Activated naive CD8-positive, alpha-beta T cell (primary cell): ENCODE measurements at regions not wholly inside any gene's neighbourhood (a gene's known extent, or its start where the extent isn't known, plus 50 kb on each side); places are given as distances from the start of the nearest gene placed in this dataset.

Experiments
- H3K27ac Mint-ChIP-seq: one replicate; pipeline ENCODE4 v1.8.0; 2021; ENCODE audit warnings: mixed read lengths
- H3K27me3 Mint-ChIP-seq: one replicate; pipeline ENCODE4 v1.8.0; 2021; ENCODE audit warnings: mixed read lengths
- H3K36me3 Mint-ChIP-seq: one replicate; pipeline ENCODE4 v1.8.0; 2021; ENCODE audit warnings: mixed read lengths
- H3K4me1 Mint-ChIP-seq: one replicate; pipeline ENCODE4 v1.8.0; 2021; ENCODE audit warnings: low read depth, mixed read lengths
- H3K4me3 Mint-ChIP-seq: one replicate; pipeline ENCODE4 v1.8.0; 2021; ENCODE audit warnings: mild to moderate bottlenecking, mixed read lengths
- H3K9me3 Mint-ChIP-seq: one replicate; pipeline ENCODE4 v1.8.0; 2021; ENCODE audit warnings: low read depth, mixed read lengths

DNA sequence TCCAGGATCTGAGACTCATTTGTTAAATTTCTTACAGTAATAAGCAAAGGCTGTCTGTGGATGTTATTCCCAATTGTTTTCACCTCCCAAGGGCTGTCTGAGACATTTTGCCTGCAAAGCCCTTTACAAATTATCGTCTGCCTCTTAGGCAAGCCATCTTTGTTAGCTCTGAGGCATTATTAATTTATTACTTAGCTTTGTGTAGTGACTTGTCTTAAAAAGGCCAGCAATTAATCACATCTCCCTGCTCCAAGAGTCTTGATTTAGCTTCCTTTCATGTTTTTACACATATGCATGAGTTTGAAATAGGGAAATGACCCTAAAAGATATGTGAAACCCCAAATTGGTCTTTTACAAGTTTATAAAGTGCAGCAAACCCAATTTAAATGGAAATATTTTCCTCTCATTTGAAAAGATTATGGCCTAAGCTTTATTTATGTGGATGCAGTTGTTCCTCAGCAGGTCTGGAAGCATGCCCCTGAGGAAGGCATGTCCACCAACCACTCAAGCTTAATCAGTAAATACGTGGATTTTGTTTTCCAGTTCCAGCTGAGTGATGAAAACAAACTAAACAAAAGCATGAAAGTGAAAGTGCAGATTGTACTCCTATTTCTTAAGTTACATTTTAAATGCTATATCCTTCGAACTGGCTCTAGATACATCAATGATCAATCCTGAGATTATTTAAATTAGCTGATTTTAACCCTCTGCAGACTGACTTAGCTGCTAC lies 173.6 kb upstream of the LNX1 start:
- no peak overlapping the region for H3K4me3 Mint-ChIP-seq
- no peaks in the 10 kb centered on the region for H3K27me3 Mint-ChIP-seq
- no peaks in the 10 kb centered on the region for H3K9me3 Mint-ChIP-seq
- H3K36me3 Mint-ChIP-seq = no peaks in the 10 kb centered on the region
- no peak overlapping the region for H3K27ac Mint-ChIP-seq
- H3K4me1 Mint-ChIP-seq = no peaks in the 10 kb centered on the region

GRCh38 chr4:53763813-53764597 lies 172.7 kb upstream of the LNX1 start:
- H3K36me3 Mint-ChIP-seq = no peaks in the 10 kb centered on the region
- H3K9me3 Mint-ChIP-seq = no peaks in the 10 kb centered on the region
- no peaks in the 10 kb centered on the region for H3K27me3 Mint-ChIP-seq
- no peak overlapping the region for H3K4me3 Mint-ChIP-seq
- no peak overlapping the region for H3K27ac Mint-ChIP-seq
- H3K4me1 Mint-ChIP-seq = no peaks in the 10 kb centered on the region

GRCh38 chr4:53755656-53756055 lies 164.4 kb upstream of the LNX1 start:
- Mint-ChIP-seq H3K4me3 (no peak overlapping the region), H3K4me1 (no peaks in the 10 kb centered on the region), H3K36me3 (no peaks in the 10 kb centered on the region), H3K27ac (no peak overlapping the region), H3K27me3 (peaks cover 12% of the 10 kb centered on the region), H3K9me3 (peaks cover 8% of the 10 kb centered on the region)

- Mint-ChIP-seq H3K4me1 (no peaks in the 10 kb centered on the region), H3K4me3 (no peak overlapping the region), H3K27ac (no peak overlapping the region), H3K36me3 (no peaks in the 10 kb centered on the region), H3K27me3 (peaks cover 11% of the 10 kb centered on the region), H3K9me3 (peaks cover 8% of the 10 kb centered on the region)
Measured at GRCh38 chr4:53752124-53752523, 160.8 kb upstream of the LNX1 start.

GRCh38 chr4:53748328-53748772 lies 157.1 kb upstream of the LNX1 start:
- H3K4me3 Mint-ChIP-seq = no peak overlapping the region

GRCh38 chr4:53747401-53747800 lies 156.1 kb upstream of the LNX1 start:
- H3K36me3 Mint-ChIP-seq = no peaks in the 10 kb centered on the region
- no peaks in the 10 kb centered on the region for H3K9me3 Mint-ChIP-seq
- H3K4me1 Mint-ChIP-seq = no peaks in the 10 kb centered on the region
- peaks cover 15% of the 10 kb centered on the region for H3K27me3 Mint-ChIP-seq
- H3K27ac Mint-ChIP-seq = no peak overlapping the region
- H3K4me3 Mint-ChIP-seq = no peak overlapping the region

More at GRCh38 chr4:53748328-53748772, 157.1 kb upstream of the LNX1 start:
- Mint-ChIP-seq H3K9me3 (no peaks in the 10 kb centered on the region), H3K27ac (no peak overlapping the region), H3K36me3 (no peaks in the 10 kb centered on the region), H3K4me1 (no peaks in the 10 kb centered on the region), H3K27me3 (peaks cover 19% of the 10 kb centered on the region)

DNA sequence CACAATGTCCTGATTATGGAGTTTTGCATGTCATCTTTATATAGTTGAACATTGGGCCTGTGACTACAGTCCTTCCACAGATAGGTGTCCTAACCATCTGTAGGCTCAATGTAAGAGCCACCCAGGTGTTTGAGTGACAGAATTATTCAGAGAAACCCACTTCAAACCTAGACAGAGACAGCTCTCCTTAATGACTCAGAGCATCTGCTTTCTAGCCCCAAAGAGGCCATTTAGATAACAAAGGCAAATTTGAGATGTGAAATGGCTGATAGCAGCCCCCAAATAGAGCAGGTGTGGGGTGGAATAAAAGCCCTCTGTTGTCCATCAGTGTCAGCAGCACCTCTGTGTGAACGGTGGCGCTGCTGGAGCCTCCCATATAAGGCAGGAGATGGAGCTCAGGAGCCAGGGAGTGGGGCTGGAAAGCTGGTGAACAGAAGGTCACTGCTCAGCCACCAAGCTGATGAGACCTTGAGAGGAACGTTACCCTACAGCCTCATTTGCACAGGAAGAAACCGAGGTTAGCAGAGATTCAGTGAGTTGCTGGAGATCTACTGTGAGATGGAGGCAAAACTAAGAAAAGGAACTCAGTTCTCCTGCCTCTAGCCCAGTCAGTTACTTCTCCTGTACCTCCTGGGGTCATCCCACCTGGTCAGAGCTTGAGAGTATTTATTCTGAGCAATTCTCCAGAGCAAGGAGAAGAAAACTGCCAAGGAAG lies 153.3 kb upstream of the LNX1 start:
- Mint-ChIP-seq H3K27me3 (peaks cover 9% of the 10 kb centered on the region), H3K4me3 (no peak overlapping the region)

GRCh38 chr4:53734584-53735353 lies 143.5 kb upstream of the LNX1 start:
- H3K4me1 Mint-ChIP-seq = no peaks in the 10 kb centered on the region
- H3K27me3 Mint-ChIP-seq = peaks cover 5% of the 10 kb centered on the region
- no peaks in the 10 kb centered on the region for H3K9me3 Mint-ChIP-seq
- no peak overlapping the region for H3K4me3 Mint-ChIP-seq
- no peak overlapping the region for H3K27ac Mint-ChIP-seq
- no peaks in the 10 kb centered on the region for H3K36me3 Mint-ChIP-seq

More for the DNA sequence above, 153.3 kb upstream of the LNX1 start:
- Mint-ChIP-seq H3K4me1 (no peaks in the 10 kb centered on the region), H3K27ac (no peak overlapping the region), H3K36me3 (no peaks in the 10 kb centered on the region), H3K9me3 (no peaks in the 10 kb centered on the region)

- Mint-ChIP-seq H3K4me1 (no peaks in the 10 kb centered on the region), H3K4me3 (no peak overlapping the region), H3K9me3 (no peaks in the 10 kb centered on the region), H3K27me3 (peaks cover 5% of the 10 kb centered on the region), H3K27ac (no peak overlapping the region), H3K36me3 (no peaks in the 10 kb centered on the region)
Measured at GRCh38 chr4:53734182-53734581, 142.9 kb upstream of the LNX1 start.

DNA sequence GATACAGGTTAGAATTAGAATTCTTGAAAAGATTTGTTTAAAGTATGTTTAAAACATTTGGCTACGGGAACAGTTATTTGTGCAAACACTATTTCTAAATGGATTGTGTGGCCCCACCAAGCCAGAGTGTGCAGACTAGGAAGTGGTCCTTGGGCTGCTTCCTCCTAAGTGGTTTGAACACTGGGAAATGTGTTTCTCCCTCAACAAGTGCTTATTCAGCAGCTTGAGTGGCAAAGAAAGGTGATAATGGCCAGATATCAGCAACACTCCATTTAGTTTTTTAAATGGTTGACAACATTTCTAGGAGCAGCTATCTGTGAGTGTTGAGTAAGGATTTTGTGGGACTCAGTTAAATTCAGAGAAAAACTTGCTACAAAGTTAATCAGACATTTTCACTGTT lies 141.4 kb upstream of the LNX1 start:
- no peaks in the 10 kb centered on the region for H3K36me3 Mint-ChIP-seq
- H3K9me3 Mint-ChIP-seq = no peaks in the 10 kb centered on the region
- H3K4me1 Mint-ChIP-seq = no peaks in the 10 kb centered on the region
- H3K27me3 Mint-ChIP-seq = peaks cover 5% of the 10 kb centered on the region
- no peak overlapping the region for H3K27ac Mint-ChIP-seq
- no peak overlapping the region for H3K4me3 Mint-ChIP-seq

DNA sequence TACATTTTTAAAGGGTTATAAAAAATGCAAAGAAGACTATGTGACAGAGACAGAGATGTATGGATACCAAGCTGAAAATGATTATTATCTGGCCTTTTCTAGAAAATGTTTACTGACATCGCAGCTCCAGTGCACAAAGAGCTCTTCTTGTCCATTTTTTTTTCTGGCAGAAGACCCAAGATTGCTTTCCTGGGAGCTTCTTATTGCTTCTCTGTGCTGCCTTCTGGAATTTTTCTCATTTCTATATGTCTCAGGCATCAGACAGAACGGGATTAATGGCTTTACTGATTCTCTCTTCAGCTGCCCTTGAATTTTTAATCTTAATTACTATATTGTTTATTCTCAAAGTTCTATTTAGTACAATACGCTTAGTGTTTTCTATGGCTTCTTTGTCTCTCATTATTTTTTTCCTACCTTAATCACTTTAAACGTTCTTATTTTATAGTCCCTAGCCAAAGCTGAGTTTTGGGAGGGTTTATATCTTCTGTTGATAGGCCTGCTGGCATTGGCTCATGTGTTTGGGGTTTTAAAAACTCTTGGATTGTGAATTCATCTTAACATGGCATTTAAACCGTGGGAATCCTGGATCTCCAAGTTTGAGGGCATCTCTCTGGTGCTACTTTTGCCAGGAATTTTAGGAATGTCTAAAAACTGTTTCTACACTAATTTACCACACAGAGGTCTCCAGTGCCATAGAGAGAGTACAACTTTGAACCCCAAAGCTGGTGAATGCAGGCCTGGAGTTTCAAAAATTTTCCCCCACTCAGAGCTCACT lies 138.9 kb upstream of the LNX1 start:
- H3K27ac Mint-ChIP-seq = no peak overlapping the region
- peaks cover 5% of the 10 kb centered on the region for H3K27me3 Mint-ChIP-seq
- no peaks in the 10 kb centered on the region for H3K4me1 Mint-ChIP-seq
- H3K4me3 Mint-ChIP-seq = no peak overlapping the region
- H3K9me3 Mint-ChIP-seq = no peaks in the 10 kb centered on the region
- H3K36me3 Mint-ChIP-seq = no peaks in the 10 kb centered on the region

- no peaks in the 10 kb centered on the region for H3K4me1 Mint-ChIP-seq
- peaks cover 11% of the 10 kb centered on the region for H3K27me3 Mint-ChIP-seq
- no peak overlapping the region for H3K27ac Mint-ChIP-seq
- H3K9me3 Mint-ChIP-seq = no peaks in the 10 kb centered on the region
- H3K36me3 Mint-ChIP-seq = no peaks in the 10 kb centered on the region
- H3K4me3 Mint-ChIP-seq = no peak overlapping the region
Measured at GRCh38 chr4:53722110-53722509, 130.8 kb upstream of the LNX1 start.

GRCh38 chr4:53721263-53721662 lies 130.0 kb upstream of the LNX1 start:
- Mint-ChIP-seq H3K27ac (no peak overlapping the region), H3K9me3 (no peaks in the 10 kb centered on the region), H3K27me3 (peaks cover 15% of the 10 kb centered on the region), H3K4me3 (no peak overlapping the region), H3K4me1 (no peaks in the 10 kb centered on the region), H3K36me3 (no peaks in the 10 kb centered on the region)

GRCh38 chr4:53720776-53721175 lies 129.5 kb upstream of the LNX1 start:
- Mint-ChIP-seq H3K9me3 (no peaks in the 10 kb centered on the region), H3K36me3 (no peaks in the 10 kb centered on the region), H3K4me1 (no peaks in the 10 kb centered on the region), H3K27ac (no peak overlapping the region), H3K27me3 (peaks cover 15% of the 10 kb centered on the region), H3K4me3 (no peak overlapping the region)
